ENCODE measurements at regions not wholly inside any gene's neighbourhood (a gene's known extent, or its start where the extent isn't known, plus 50 kb on each side); places are given as distances from the start of the nearest gene placed in this dataset.

DNA sequence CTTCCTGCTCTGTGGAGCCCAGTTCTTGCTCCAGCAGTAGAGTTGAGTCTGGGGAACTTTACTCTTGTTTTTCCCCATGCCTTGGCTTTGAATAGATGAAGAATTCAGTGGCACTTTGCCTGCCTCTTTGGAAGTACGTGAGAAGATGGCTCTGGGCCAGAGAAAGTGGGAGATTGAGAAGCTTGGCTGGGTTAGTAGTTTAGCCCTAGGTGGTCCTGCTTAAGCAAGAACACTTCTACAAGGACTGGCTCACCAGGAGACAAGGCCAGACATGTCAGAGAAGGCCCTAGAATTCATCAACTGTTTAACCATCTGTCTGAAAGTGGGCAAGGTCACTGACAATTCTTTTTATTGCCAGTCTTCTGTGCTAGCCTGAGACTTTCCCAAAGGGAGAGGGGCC, 410.3 kb downstream of the TYW1 start:
- no peak for TF ChIP-seq POLR2AphosphoS5 (IDR thresholded peaks at IDR 0.05; ENCODE audit: borderline replicate concordance, low read depth, low read length)
- no peak for TF ChIP-seq EZH2 (IDR thresholded peaks at IDR 0.05)
- no peak for TF ChIP-seq FOXP2 (optimal IDR thresholded peaks at IDR 0.05; ENCODE audit: control extremely low read depth, extremely low read length, insufficient read depth)
